Transverse colon (tissue), 4 donors: ENCODE measurements at regions not wholly inside any gene's neighbourhood (a gene's known extent, or its start where the extent isn't known, plus 50 kb on each side); places are given as distances from the start of the nearest gene placed in this dataset.

Experiments
- DNase-seq: peaks from one replicate; pipeline ENCODE4 v3.0.0-alpha.2; 2019
- H3K27ac ChIP-seq, 4 donors: fragments of 200-600 bp; sonication (generic); 2 replicates each; pipeline ENCODE4 v1.5.1; 2016 to 2018; ENCODE audit warnings: inconsistent platforms in 4 of 4
- H3K27me3 ChIP-seq: fragments of 200-600 bp; sonication (generic); 2 replicates; pipeline ENCODE4 v1.5.1; 2017; ENCODE audit warnings: inconsistent platforms
- H3K36me3 ChIP-seq, 4 donors: fragments of 200-600 bp; sonication (generic); 2 replicates each; pipeline ENCODE4 v1.5.1; 2017 to 2019; ENCODE audit warnings: inconsistent platforms in 4 of 4
- H3K4me1 ChIP-seq, 4 donors: fragments of 200-600 bp; sonication (generic); 2 replicates each; pipeline ENCODE4 v1.5.1; 2017 to 2020; ENCODE audit warnings: inconsistent platforms in 4 of 4
- H3K4me3 ChIP-seq, 4 donors: fragments of 200-600 bp; sonication (generic); 1 replicate in 1 of 4; 2 replicates in 3 of 4; pipeline versions ENCODE4 v1.5.1 to v1.6.1; 2017 to 2019; ENCODE audit warnings: inconsistent platforms in 4 of 4
- H3K9me3 ChIP-seq, 2 donors: fragments of 200-600 bp; sonication (generic); 2 replicates each; pipeline ENCODE4 v1.5.1; 2017 to 2019; ENCODE audit warnings: inconsistent platforms in 2 of 2
- CTCF ChIP-seq, 5 experiments: fragments of 200-600 bp in 3 of 5; fragments of 450-650 bp in 2 of 5; sonication (generic) in 3 of 5; IDR thresholded peaks; 1 replicate in 2 of 5; 2 replicates in 3 of 5; pipeline ENCODE4 v1.5.1; 2016 to 2017; ENCODE audit warnings: antibody characterized with exemption in 5 of 5, inconsistent platforms in 3 of 5, mild to moderate bottlenecking in 2 of 5, moderate library complexity in 1 of 5
- EP300 ChIP-seq: sonication (generic); formaldehyde crosslinking; IDR thresholded peaks from one replicate; pipeline ENCODE4 v1.6.1; 2017; ENCODE audit warnings: antibody characterized with exemption, low read depth
- POLR2A ChIP-seq: fragments of 450-650 bp; IDR thresholded peaks from one replicate; pipeline ENCODE4 v1.6.1; 2016; ENCODE audit warnings: antibody characterized with exemption, mild to moderate bottlenecking, moderate library complexity
- POLR2AphosphoS5 ChIP-seq, 3 donors: sonication (generic); formaldehyde crosslinking; IDR thresholded peaks; one replicate each; pipeline ENCODE4 v1.6.1; 2016; ENCODE audit warnings: antibody characterized with exemption in 3 of 3
- WGBS, 2 donors: methylation state at CpG; one replicate each; pipeline ENCODE4 v1.1.5; 2018; ENCODE audit warnings: low coverage in 1 of 2; 5-methylcytosine and 5-hydroxymethylcytosine counted together
- in situ Hi-C, 4 donors: fragments of 200-750 bp; cut with MboI; loops; one replicate each; pipeline versions ENCODE4 v1.15.0 to v1.15.1; 2017; ENCODE audit warnings: low sequenced_read_pairs in 3 of 4, low pct_ligation_motif_present in 1 of 4, low pct_unique_long_range_greater_than_20kb in 1 of 4
- intact Hi-C: fragments of 100-400 bp; cut with DNase I; formaldehyde crosslinking; loops from one replicate; pipeline ENCODE4 v1.15.1; 2023; ENCODE audit warnings: low total_unique reads

- intact Hi-C loops (loop anchor here (10.0 kb wide), 1 partner anchor 69 kb away; no protein-coding TSS in a partner anchor), in situ Hi-C loops (no loop called here)
- no peaks in the 10 kb centered on the region for H3K27me3 ChIP-seq
- DNase-seq: no peak
- peak overlapping the region in 2 of 4 donors; percentile 82 for H3K27ac ChIP-seq
- H3K4me1 ChIP-seq: peaks cover 5 to 35% (median 8%) of the 10 kb centered on the region in 4 donors
- H3K4me3 ChIP-seq: no peak overlapping the region
- 87 to 100% methylated on average over 2 to 12 of the region's 12 CpGs for WGBS, 2 donors
- H3K9me3 ChIP-seq: no peaks in the 10 kb centered on the region
- no peak for TF ChIP-seq POLR2A
- TF ChIP-seq POLR2AphosphoS5 (IDR thresholded peaks at IDR 0.05): no peak
- TF ChIP-seq CTCF (IDR thresholded peaks at IDR 0.05): no peak
- TF ChIP-seq EP300: no peak
- H3K36me3 ChIP-seq: no peaks in the 10 kb centered on the region
Observed at GRCh38 chr16:86426063-86426642, 84.2 kb upstream of the FOXF1 start.

- H3K36me3 ChIP-seq: no peaks in the 10 kb centered on the region
- peak overlapping the region; percentile 44 to 82 (median 77) for H3K27ac ChIP-seq
- H3K27me3 ChIP-seq: no peaks in the 10 kb centered on the region
- intact Hi-C loops (loop anchor here (10.0 kb wide), 1 partner anchor 67 kb away; no protein-coding TSS in a partner anchor), in situ Hi-C loops (no loop called here)
- DNase-seq: no peak
- no peak overlapping the region for H3K4me3 ChIP-seq
- no peaks in the 10 kb centered on the region for H3K9me3 ChIP-seq
- WGBS, 2 donors: 45 to 53% methylated on average over 6 to 8 of the region's 8 CpGs
- TF ChIP-seq CTCF (IDR thresholded peaks at IDR 0.05) (no peak), POLR2AphosphoS5 (IDR thresholded peaks at IDR 0.05) (peak in 2 of 3 donors; percentile 33 to 47), EP300 (no peak)
- H3K4me1 ChIP-seq: peaks cover 10 to 45% (median 18%) of the 10 kb centered on the region in 4 donors
Observed at GRCh38 chr16:86427433-86427851, 82.9 kb upstream of the FOXF1 start.

GRCh38 chr16:86428729-86429517, 81.4 kb upstream of the FOXF1 start:
- H3K27me3 ChIP-seq: no peaks in the 10 kb centered on the region
- no peaks in the 10 kb centered on the region for H3K36me3 ChIP-seq
- no peak for DNase-seq
- in situ Hi-C loops: no loop called here
- no peak for TF ChIP-seq POLR2A
- TF ChIP-seq CTCF (IDR thresholded peaks at IDR 0.05): no peak
- no peak for TF ChIP-seq POLR2AphosphoS5 (IDR thresholded peaks at IDR 0.05)
- no peak for TF ChIP-seq EP300
- peak overlapping the region; percentile 44 to 85 (median 77) for H3K27ac ChIP-seq
- intact Hi-C loops: loop anchor here (10.0 kb wide), 1 partner anchor 66 kb away; no protein-coding TSS in a partner anchor
- H3K4me1 ChIP-seq: peaks cover 10 to 52% (median 20%) of the 10 kb centered on the region in 4 donors
- no peaks in the 10 kb centered on the region for H3K9me3 ChIP-seq
- 60 to 75% methylated on average over 3 to 12 of the region's 12 CpGs for WGBS, 2 donors
- no peak overlapping the region for H3K4me3 ChIP-seq

GRCh38 chr16:86429663-86430062, 80.7 kb upstream of the FOXF1 start:
- no peak for TF ChIP-seq CTCF (IDR thresholded peaks at IDR 0.05)
- peak overlapping the region; percentile 77 to 85 (median 80) for H3K27ac ChIP-seq
- H3K27me3 ChIP-seq: no peaks in the 10 kb centered on the region
- DNase-seq: no peak
- no peaks in the 10 kb centered on the region for H3K9me3 ChIP-seq
- H3K36me3 ChIP-seq: no peaks in the 10 kb centered on the region
- intact Hi-C loops: loop anchor here (5.0 to 10.0 kb wide), 2 partner anchors 32 to 65 kb away; no protein-coding TSS in a partner anchor
- H3K4me1 ChIP-seq: peaks cover 8 to 50% (median 20%) of the 10 kb centered on the region in 4 donors
- 70 to 75% methylated on average over 6 to 13 of the region's 13 CpGs for WGBS, 2 donors
- in situ Hi-C loops: no loop called here
- H3K4me3 ChIP-seq: no peak overlapping the region
